ENCODE measurements at regions not wholly inside any gene's neighbourhood (a gene's known extent, or its start where the extent isn't known, plus 50 kb on each side); places are given as distances from the start of the nearest gene placed in this dataset.

GRCh38 chr1:172902861-172903381 lies 147.8 kb downstream of the TNFSF18 start:
- TF ChIP-seq CTCF (conservative IDR thresholded peaks at IDR 0.05; ENCODE audit: low read depth, low read length) = no peak
- peak; percentile 67 for TF ChIP-seq CEBPB (IDR thresholded peaks at IDR 0.05; ENCODE audit: low read depth, low read length)
- TF ChIP-seq POLR2A (IDR thresholded peaks at IDR 0.05; ENCODE audit: low read depth, low read length) = no peak
- no peak for TF ChIP-seq ELK1 (IDR thresholded peaks at IDR 0.05; ENCODE audit: borderline replicate concordance, low read depth, low read length)

All from IMR-90 (cell line).